H1 (cell line): ENCODE measurements at regions not wholly inside any gene's neighbourhood (a gene's known extent, or its start where the extent isn't known, plus 50 kb on each side); places are given as distances from the start of the nearest gene placed in this dataset.

ENCODE experiments used
- E2F6 ChIP-seq: IDR thresholded peaks from 2 replicates; pipeline ENCODE4 v1.6.1; 2012; ENCODE audit warnings: inconsistent platforms
- EZH2 ChIP-seq: fragments of 200-600 bp; sonication (generic); IDR thresholded peaks from 2 replicates; pipeline ENCODE4 v1.7.1; 2012; ENCODE audit warnings: low read depth, mild to moderate bottlenecking, moderate library complexity, low read length, inconsistent platforms; ENCODE audit not compliant: severe bottlenecking
- MAFK ChIP-seq: IDR thresholded peaks from 2 replicates; pipeline ENCODE4 v1.6.1; 2012; ENCODE audit warnings: low read depth, mild to moderate bottlenecking, improper control_type of control experiment, low read length
- POLR2A ChIP-seq, 2 experiments: IDR thresholded peaks; 1 replicate in 1 of 2; 2 replicates in 1 of 2; pipeline ENCODE4 v1.6.1; 2011; ENCODE audit warnings: low read depth in 2 of 2, low read length in 2 of 2, mild to moderate bottlenecking in 2 of 2; ENCODE audit errors: control extremely low read depth in 1 of 2
- POLR2AphosphoS5 ChIP-seq: IDR thresholded peaks from 2 replicates; pipeline ENCODE4 v1.6.1; 2011; ENCODE audit warnings: low read depth, low read length
- RFX5 ChIP-seq: IDR thresholded peaks from 2 replicates; pipeline ENCODE4 v1.6.1; 2011; ENCODE audit warnings: low read depth, low read length, improper control_type of control experiment, borderline replicate concordance
- TF ChIP-seq, protein P1 (sequence below): IDR thresholded peaks from 2 replicates; pipeline ENCODE4 v1.6.1; 2011; ENCODE audit warnings: low read length, improper control_type of control experiment
- TF ChIP-seq, protein P2 (sequence below), 3 experiments: IDR thresholded peaks; 1 replicate in 2 of 3; 2 replicates in 1 of 3; pipeline versions ENCODE4 v1.5.1 to v1.6.1; 2011; ENCODE audit warnings: low read length in 3 of 3, mild to moderate bottlenecking in 3 of 3, inconsistent platforms in 2 of 3, low read depth in 1 of 3, moderate library complexity in 1 of 3; ENCODE audit not compliant: insufficient read depth in 1 of 3; ENCODE audit errors: control extremely low read depth in 1 of 3
- TF ChIP-seq, protein P3 (sequence below): IDR thresholded peaks from 2 replicates; pipeline ENCODE4 v1.6.1; 2012; ENCODE audit warnings: inconsistent platforms

DNA sequence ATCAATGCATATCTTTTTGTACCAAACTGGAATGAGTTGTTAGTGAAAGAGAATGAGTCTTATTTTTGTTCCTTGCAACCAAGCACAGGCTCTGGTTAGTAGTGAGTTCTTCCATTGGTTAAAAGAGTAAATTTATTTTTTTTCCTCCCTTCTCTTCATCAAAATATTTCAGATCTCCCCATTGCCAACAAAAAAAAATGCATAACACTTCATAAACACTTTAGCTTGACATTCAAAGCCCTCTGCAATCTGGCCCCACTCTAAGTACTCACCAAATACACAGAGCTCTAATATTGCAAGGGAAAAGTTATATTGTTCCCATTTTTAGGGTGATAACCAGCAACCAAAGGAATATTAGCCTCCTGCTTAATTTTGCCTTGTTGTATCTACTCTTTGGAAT, 333.0 kb upstream of the LUZP2 start:
- TF ChIP-seq, protein P1, sequence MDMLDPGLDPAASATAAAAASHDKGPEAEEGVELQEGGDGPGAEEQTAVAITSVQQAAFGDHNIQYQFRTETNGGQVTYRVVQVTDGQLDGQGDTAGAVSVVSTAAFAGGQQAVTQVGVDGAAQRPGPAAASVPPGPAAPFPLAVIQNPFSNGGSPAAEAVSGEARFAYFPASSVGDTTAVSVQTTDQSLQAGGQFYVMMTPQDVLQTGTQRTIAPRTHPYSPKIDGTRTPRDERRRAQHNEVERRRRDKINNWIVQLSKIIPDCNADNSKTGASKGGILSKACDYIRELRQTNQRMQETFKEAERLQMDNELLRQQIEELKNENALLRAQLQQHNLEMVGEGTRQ = no peak
- TF ChIP-seq, protein P2, sequence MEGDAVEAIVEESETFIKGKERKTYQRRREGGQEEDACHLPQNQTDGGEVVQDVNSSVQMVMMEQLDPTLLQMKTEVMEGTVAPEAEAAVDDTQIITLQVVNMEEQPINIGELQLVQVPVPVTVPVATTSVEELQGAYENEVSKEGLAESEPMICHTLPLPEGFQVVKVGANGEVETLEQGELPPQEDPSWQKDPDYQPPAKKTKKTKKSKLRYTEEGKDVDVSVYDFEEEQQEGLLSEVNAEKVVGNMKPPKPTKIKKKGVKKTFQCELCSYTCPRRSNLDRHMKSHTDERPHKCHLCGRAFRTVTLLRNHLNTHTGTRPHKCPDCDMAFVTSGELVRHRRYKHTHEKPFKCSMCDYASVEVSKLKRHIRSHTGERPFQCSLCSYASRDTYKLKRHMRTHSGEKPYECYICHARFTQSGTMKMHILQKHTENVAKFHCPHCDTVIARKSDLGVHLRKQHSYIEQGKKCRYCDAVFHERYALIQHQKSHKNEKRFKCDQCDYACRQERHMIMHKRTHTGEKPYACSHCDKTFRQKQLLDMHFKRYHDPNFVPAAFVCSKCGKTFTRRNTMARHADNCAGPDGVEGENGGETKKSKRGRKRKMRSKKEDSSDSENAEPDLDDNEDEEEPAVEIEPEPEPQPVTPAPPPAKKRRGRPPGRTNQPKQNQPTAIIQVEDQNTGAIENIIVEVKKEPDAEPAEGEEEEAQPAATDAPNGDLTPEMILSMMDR (IDR thresholded peaks at IDR 0.05; ENCODE audit: control extremely low read depth in 1 of 3, insufficient read depth in 1 of 3, low read depth in 1 of 3, low read length in 3 of 3) = no peak
- no peak for TF ChIP-seq MAFK
- no peak for TF ChIP-seq EZH2
- TF ChIP-seq E2F6 = no peak
- TF ChIP-seq, protein P3, sequence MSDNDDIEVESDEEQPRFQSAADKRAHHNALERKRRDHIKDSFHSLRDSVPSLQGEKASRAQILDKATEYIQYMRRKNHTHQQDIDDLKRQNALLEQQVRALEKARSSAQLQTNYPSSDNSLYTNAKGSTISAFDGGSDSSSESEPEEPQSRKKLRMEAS = no peak
- TF ChIP-seq RFX5 = no peak
- TF ChIP-seq POLR2AphosphoS5 = no peak
- no peak for TF ChIP-seq POLR2A (IDR thresholded peaks at IDR 0.05; ENCODE audit: control extremely low read depth in 1 of 2, low read depth in 2 of 2, low read length in 2 of 2)
